Lung (tissue), 11 donors: ENCODE measurements at regions not wholly inside any gene's neighbourhood (a gene's known extent, or its start where the extent isn't known, plus 50 kb on each side); places are given as distances from the start of the nearest gene placed in this dataset.

Experiments used
- ATAC-seq: fragments of 200-7000 bp; cut with Tn5 transposase; one replicate; pipeline ENCODE4 v1.9.1; 2020; ENCODE audit warnings: moderate number of reproducible peaks; ENCODE audit not compliant: insufficient read depth, low FRiP score
- DNase-seq, 3 donors: peaks; one replicate each; pipeline ENCODE4 v3.0.0-alpha.2; 2013 to 2017
- H3K27ac ChIP-seq, 2 donors: one replicate each; pipeline ENCODE4 v1.5.1; 2013; ENCODE audit warnings: mild to moderate bottlenecking in 2 of 2, moderate library complexity in 2 of 2, control low read depth in 1 of 2, inconsistent platforms in 1 of 2, low read depth in 1 of 2, low read length in 1 of 2
- H3K27me3 ChIP-seq, 3 donors: one replicate each; pipeline ENCODE4 v1.5.1; 2013; ENCODE audit warnings: low read length in 2 of 3; ENCODE audit not compliant: control insufficient read depth in 3 of 3, insufficient read depth in 3 of 3
- H3K36me3 ChIP-seq, 4 donors: one replicate each; pipeline ENCODE4 v1.5.1; 2013; ENCODE audit warnings: low read length in 4 of 4, mild to moderate bottlenecking in 1 of 4, moderate library complexity in 1 of 4; ENCODE audit not compliant: control insufficient read depth in 4 of 4, insufficient read depth in 4 of 4
- H3K4me1 ChIP-seq, 5 donors: one replicate each; pipeline ENCODE4 v1.5.1; 2013; ENCODE audit warnings: low read length in 5 of 5, mild to moderate bottlenecking in 2 of 5, moderate library complexity in 1 of 5; ENCODE audit not compliant: control insufficient read depth in 5 of 5, insufficient read depth in 5 of 5
- H3K4me3 ChIP-seq: one replicate; pipeline ENCODE4 v1.5.1; 2013; ENCODE audit warnings: mild to moderate bottlenecking, control low read depth, moderate library complexity
- H3K9ac ChIP-seq, 2 donors: one replicate each; pipeline ENCODE4 v1.5.1; 2013; ENCODE audit warnings: low read length in 2 of 2, control low read depth in 1 of 2; ENCODE audit not compliant: insufficient read depth in 1 of 2
- H3K9me3 ChIP-seq, 4 donors: one replicate each; pipeline ENCODE4 v1.5.1; 2013; ENCODE audit warnings: low read length in 3 of 4, mild to moderate bottlenecking in 1 of 4, moderate library complexity in 1 of 4; ENCODE audit not compliant: control insufficient read depth in 4 of 4, insufficient read depth in 3 of 4
- WGBS, 2 donors: extraction: QIAGEN DNeasy Blood & Tissue Kit; methylation state at CpG; one replicate each; pipeline ENCODE4 v1.1.7; 2013; 5-methylcytosine and 5-hydroxymethylcytosine counted together
- TF ChIP-seq, protein P1 (sequence below): IDR thresholded peaks from 2 replicates; pipeline ENCODE4 v1.5.1; 2012; ENCODE audit warnings: mild to moderate bottlenecking; ENCODE audit errors: control extremely low read depth, extremely low read depth
- donor health status: control.
- donor health status: control.
- donor health status: Bipolar disorder and iron deficiency.
- donor health status: healthy.
- donor health status: DM: yes; HTN: yes; CAD: no.

DNA sequence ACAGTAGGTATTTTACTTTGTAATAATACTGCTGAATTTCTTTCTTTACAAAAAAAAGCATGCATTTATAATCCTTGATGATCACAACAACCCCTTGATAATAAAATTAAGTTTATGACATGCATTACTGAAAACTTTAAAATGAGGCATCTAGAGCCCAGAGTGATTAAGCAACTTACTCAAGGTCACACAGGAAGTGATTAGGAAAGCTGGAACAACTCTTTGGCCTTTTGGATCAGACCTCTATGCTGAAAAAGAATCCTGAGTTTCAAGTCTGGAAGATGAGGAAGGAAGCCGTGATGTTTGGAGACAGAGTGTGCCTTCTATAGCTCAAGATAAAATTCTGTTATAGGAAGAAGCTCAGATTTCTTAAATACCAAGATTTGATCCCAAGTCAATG is 105.0 kb upstream of the ATP8B1 start:
- WGBS, 2 donors: 78 to 83% methylated on average over 1 of the region's 1 CpG

DNA sequence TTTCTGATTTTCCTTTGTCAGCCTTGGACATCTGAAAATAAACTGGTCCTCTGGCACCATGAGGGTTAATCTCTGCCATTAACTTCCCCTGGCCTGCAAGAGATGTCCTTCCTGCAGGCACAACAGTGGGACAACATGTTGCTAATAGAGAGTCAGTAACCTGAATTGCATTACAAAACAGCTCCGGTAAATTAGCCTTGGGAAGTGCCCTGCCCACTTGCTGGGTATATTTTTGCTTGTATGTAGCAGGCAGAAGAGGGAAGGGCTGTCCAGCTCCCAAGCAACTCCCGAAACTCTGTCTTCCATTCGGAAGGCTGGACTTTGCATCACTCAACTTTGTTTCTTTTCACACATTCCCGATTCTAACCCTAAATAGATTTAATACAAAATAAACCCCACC is 104.4 kb upstream of the ATP8B1 start:
- Histone ChIP-seq H3K27ac (no peak overlapping the region), H3K27me3 (no peaks in the 10 kb centered on the region), H3K36me3 (no peaks in the 10 kb centered on the region), H3K4me3 (no peak overlapping the region), H3K9ac (no peak overlapping the region), H3K9me3 (no peaks in the 10 kb centered on the region), H3K4me1 (no peaks in the 10 kb centered on the region)
- DNase-seq: no peak
- no peak for ATAC-seq
- TF ChIP-seq, protein P1, sequence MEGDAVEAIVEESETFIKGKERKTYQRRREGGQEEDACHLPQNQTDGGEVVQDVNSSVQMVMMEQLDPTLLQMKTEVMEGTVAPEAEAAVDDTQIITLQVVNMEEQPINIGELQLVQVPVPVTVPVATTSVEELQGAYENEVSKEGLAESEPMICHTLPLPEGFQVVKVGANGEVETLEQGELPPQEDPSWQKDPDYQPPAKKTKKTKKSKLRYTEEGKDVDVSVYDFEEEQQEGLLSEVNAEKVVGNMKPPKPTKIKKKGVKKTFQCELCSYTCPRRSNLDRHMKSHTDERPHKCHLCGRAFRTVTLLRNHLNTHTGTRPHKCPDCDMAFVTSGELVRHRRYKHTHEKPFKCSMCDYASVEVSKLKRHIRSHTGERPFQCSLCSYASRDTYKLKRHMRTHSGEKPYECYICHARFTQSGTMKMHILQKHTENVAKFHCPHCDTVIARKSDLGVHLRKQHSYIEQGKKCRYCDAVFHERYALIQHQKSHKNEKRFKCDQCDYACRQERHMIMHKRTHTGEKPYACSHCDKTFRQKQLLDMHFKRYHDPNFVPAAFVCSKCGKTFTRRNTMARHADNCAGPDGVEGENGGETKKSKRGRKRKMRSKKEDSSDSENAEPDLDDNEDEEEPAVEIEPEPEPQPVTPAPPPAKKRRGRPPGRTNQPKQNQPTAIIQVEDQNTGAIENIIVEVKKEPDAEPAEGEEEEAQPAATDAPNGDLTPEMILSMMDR: no peak
- 74 to 78% methylated on average over 4 of the region's 4 CpGs for WGBS, 2 donors

More for the DNA sequence above, 105.0 kb upstream of the ATP8B1 start:
- H3K4me3 ChIP-seq: no peak overlapping the region
- TF ChIP-seq, protein P1: no peak
- H3K27me3 ChIP-seq: no peaks in the 10 kb centered on the region
- H3K27ac ChIP-seq: no peak overlapping the region
- no peak overlapping the region for H3K9ac ChIP-seq
- no peaks in the 10 kb centered on the region for H3K4me1 ChIP-seq
- no peaks in the 10 kb centered on the region for H3K36me3 ChIP-seq
- ATAC-seq (no peak), DNase-seq (no peak)
- no peaks in the 10 kb centered on the region for H3K9me3 ChIP-seq

DNA sequence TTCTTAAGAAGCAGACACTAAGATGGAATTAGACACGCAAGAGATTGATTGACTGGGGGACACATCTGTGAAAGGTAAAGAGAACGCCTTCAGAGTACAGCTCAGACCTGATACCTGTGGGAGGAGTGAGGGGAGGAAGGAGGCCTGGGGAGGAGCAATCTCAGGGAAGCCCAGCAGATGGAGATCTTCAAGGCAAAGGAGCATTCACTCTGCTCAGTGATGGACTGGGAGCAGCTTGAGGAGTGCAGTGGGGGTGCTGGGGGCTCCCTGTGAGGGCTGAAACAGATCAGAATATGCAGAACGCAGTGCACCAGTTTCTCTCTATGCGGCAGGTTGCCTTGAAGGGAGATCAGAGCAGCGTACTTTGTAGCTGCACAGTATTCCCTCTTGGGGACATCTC is 103.7 kb upstream of the ATP8B1 start:
- no peaks in the 10 kb centered on the region for H3K9me3 ChIP-seq
- WGBS, 2 donors: 92 to 93% methylated on average over 5 of the region's 5 CpGs
- peaks cover 0 to 2% (median 0%) of the 10 kb centered on the region in 5 donors for H3K4me1 ChIP-seq
- no peaks in the 10 kb centered on the region for H3K36me3 ChIP-seq
- H3K27ac ChIP-seq: no peak overlapping the region
- H3K27me3 ChIP-seq: no peaks in the 10 kb centered on the region
- no peak overlapping the region for H3K4me3 ChIP-seq
- H3K9ac ChIP-seq: no peak overlapping the region
- DNase-seq (no peak), ATAC-seq (no peak)
- TF ChIP-seq, protein P1: no peak

DNA sequence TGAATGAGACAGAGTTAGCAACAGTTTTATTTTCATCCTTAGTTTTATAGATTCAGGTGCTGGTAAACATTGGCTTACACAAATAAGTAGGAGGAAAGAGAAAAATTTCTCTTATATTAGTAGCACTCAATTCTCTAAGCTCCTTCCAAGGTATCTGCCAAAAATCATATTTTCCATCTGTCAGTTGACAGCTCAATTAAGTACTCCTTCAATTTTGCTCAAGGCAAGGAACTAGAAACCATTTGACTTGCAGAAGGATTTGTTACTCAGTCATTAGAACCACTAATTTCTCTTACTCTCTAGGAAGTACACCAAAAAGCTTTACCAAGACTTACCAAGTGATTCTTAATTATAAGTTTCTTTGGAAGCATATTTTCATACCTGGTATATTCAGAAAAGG is 101.4 kb upstream of the ATP8B1 start:
- Histone ChIP-seq H3K4me3 (no peak overlapping the region), H3K9me3 (no peaks in the 10 kb centered on the region), H3K9ac (no peak overlapping the region), H3K4me1 (peaks cover 0 to 2% (median 0%) of the 10 kb centered on the region in 5 donors), H3K27ac (no peak overlapping the region), H3K27me3 (no peaks in the 10 kb centered on the region), H3K36me3 (no peaks in the 10 kb centered on the region)
- TF ChIP-seq, protein P1: no peak
- no peak for DNase-seq
- ATAC-seq: no peak
